PC-3 (cell line): ENCODE measurements at regions not wholly inside any gene's neighbourhood (a gene's known extent, or its start where the extent isn't known, plus 50 kb on each side); places are given as distances from the start of the nearest gene placed in this dataset.

Experiments
- EZH2phosphoT487 ChIP-seq: fragments of 300-600 bp; sonication (generic); IDR thresholded peaks from 2 replicates; pipeline ENCODE4 v1.6.1; 2018; ENCODE audit warnings: mild to moderate bottlenecking, antibody characterized with exemption, low read length, borderline replicate concordance
- TF ChIP-seq, protein P1 (sequence below): fragments of 300-600 bp; sonication (generic); conservative IDR thresholded peaks from 2 replicates; pipeline ENCODE4 v1.5.1; 2017; ENCODE audit warnings: antibody characterized with exemption, low read depth, mild to moderate bottlenecking, low read length

DNA sequence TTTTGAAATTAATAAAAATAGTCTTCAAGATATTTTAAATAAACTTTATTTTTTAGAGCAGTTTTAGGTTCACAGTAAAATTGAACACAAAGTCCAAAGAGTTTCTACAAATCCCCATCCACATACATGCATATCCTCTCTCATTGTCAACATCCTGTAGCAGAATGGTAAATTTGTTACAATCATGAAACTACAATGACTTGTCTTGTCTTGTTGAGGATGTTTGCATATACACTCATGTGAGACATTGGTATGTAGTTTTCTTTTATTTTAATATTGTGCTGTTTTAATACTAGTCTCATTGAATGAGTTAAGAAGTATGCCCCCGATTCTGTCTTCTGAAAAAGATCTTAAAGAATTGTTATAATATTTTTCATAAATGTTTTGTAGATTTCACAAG is 447.0 kb upstream of the EDIL3 start:
- TF ChIP-seq, protein P1, sequence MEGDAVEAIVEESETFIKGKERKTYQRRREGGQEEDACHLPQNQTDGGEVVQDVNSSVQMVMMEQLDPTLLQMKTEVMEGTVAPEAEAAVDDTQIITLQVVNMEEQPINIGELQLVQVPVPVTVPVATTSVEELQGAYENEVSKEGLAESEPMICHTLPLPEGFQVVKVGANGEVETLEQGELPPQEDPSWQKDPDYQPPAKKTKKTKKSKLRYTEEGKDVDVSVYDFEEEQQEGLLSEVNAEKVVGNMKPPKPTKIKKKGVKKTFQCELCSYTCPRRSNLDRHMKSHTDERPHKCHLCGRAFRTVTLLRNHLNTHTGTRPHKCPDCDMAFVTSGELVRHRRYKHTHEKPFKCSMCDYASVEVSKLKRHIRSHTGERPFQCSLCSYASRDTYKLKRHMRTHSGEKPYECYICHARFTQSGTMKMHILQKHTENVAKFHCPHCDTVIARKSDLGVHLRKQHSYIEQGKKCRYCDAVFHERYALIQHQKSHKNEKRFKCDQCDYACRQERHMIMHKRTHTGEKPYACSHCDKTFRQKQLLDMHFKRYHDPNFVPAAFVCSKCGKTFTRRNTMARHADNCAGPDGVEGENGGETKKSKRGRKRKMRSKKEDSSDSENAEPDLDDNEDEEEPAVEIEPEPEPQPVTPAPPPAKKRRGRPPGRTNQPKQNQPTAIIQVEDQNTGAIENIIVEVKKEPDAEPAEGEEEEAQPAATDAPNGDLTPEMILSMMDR: no peak
- no peak for TF ChIP-seq EZH2phosphoT487
